Stimulated activated memory B cell treated with anti-CD40 and anti-IgM and Interleukin-4, amounts not matched to agents 10 μg/mL and 1 μg/mL and 100 μg/mL, for 72 hours (primary cell): ENCODE measurements at regions not wholly inside any gene's neighbourhood (a gene's known extent, or its start where the extent isn't known, plus 50 kb on each side); places are given as distances from the start of the nearest gene placed in this dataset.

Experiments used
- ATAC-seq: fragments of 150-1000 bp; cut with Tn5 transposase; 2 replicates; pipeline ENCODE4 v1.10.0; 2021
- H3K27ac Mint-ChIP-seq: one replicate; pipeline ENCODE4 v1.8.0; 2022; ENCODE audit warnings: mild to moderate bottlenecking, mixed read lengths
- H3K27me3 Mint-ChIP-seq: one replicate; pipeline ENCODE4 v1.8.0; 2022; ENCODE audit warnings: mixed read lengths
- H3K36me3 Mint-ChIP-seq: one replicate; pipeline ENCODE4 v1.8.0; 2022; ENCODE audit warnings: mixed read lengths
- H3K4me1 Mint-ChIP-seq: one replicate; pipeline ENCODE4 v1.8.0; 2022; ENCODE audit warnings: mixed read lengths
- H3K4me3 Mint-ChIP-seq: one replicate; pipeline ENCODE4 v1.8.0; 2022; ENCODE audit warnings: mild to moderate bottlenecking, moderate library complexity, mixed read lengths
- H3K9me3 Mint-ChIP-seq: one replicate; pipeline ENCODE4 v1.8.0; 2022; ENCODE audit warnings: mixed read lengths

DNA sequence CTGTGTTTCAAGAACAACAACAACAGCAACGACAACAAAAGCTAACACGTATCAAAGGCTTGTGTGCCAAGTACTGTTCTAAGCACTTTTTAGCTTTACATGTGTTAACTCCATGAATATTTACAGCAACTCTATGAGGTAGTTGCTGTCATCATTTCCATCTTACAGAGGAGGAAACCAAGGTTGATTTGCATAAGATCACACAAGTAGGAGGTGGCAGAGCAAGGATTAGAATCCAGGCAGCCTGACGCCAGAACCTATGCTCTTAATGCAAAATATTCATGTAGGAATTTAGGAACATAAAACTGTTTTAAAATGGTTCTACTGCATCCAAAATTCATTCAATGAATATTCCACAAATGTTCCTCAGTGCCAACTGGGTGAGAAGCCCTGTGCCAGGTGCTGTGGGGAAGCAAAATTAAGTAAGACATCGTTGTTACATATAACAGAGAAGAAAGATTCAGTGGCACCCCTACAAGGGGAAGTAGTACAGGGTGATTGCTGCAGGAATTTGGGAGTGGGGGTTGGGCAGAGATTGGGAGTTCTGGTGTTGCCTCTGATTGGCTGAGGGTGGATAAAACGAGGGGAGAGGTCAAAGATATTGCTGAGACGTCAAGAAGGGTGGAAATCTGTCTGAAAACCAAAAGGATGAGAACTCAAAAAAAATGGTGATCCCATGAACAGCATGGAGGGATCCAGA is 86.1 kb upstream of the ARHGAP20 start:
- no peak for ATAC-seq
- Mint-ChIP-seq H3K36me3 (no peaks in the 10 kb centered on the region), H3K27me3 (peaks cover 8% of the 10 kb centered on the region), H3K27ac (no peak overlapping the region), H3K9me3 (no peaks in the 10 kb centered on the region), H3K4me3 (no peak overlapping the region), H3K4me1 (peaks cover 26% of the 10 kb centered on the region)

DNA sequence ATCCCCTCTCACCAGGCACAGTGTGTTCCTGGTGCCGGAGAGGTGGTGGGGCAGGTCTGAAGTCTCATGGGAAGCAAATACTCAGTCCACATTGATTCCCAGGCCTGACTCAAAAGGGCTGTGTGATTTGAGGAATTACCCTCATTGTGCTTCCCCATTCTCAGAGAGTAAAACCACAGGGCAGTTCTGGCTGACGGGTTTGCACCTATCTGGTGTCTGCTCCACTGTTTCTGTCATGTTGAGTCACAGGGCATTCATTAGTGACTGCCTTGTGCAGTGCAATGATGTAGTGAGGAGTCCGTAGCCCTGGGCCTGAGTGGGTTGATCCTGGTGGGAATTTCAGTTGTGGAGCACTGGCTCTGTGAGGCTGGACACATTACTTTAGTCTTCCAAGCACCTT is 85.2 kb upstream of the ARHGAP20 start:
- peak; percentile 97 for ATAC-seq
- peaks cover 8% of the 10 kb centered on the region for H3K27me3 Mint-ChIP-seq
- H3K27ac Mint-ChIP-seq, result no peak overlapping the region
- H3K9me3 Mint-ChIP-seq, result no peaks in the 10 kb centered on the region
- H3K36me3 Mint-ChIP-seq, result no peaks in the 10 kb centered on the region
- H3K4me3 Mint-ChIP-seq, result no peak overlapping the region
- H3K4me1 Mint-ChIP-seq, result peaks cover 26% of the 10 kb centered on the region

DNA sequence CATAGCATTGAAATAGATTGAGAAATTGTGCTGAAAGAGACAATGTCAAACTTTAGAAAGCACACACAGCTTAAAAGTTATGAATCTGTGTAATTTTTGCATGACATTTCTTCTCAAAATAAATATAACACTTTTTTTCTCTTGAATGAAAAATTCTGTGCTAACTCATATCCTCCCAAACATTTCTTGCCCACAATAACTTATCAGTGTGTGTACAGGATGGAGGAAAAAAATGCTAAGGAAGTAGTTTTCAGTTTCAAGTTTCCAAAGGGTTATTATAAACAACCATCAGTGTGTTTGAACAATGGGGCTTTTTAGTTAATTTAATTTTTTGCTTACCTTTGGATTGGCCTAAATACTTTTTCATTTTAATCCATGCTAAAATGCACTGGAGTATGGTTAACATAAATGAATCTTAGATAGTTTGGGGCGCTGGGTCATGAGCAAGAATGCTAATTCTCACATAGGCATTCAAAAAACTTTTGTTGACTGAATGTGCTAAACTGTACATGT is 82.9 kb upstream of the ARHGAP20 start:
- Mint-ChIP-seq H3K9me3 (no peaks in the 10 kb centered on the region), H3K4me3 (no peak overlapping the region), H3K27ac (no peak overlapping the region), H3K4me1 (peaks cover 22% of the 10 kb centered on the region), H3K36me3 (no peaks in the 10 kb centered on the region), H3K27me3 (peaks cover 8% of the 10 kb centered on the region)
- no peak for ATAC-seq

DNA sequence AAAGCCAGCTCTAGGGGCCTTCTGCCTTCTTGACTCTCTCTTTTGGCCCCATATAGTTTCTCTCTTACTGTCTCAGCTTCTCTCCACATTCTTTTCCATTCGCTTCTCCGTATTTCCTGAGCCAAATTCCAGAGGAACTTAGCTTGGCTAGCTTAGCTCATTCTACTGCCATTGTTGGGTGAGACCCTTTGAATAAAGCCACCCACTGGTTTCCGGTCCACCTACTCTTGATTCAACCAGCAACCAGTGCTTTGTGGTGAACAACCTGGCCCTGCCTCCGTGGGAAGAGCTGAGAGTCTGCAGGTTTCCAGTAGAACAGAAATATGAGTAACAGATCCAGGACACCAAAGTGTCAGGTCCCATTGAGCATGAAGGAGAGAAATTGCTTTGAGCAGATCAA is 81.3 kb upstream of the ARHGAP20 start:
- peaks cover 5% of the 10 kb centered on the region for H3K27me3 Mint-ChIP-seq
- H3K4me3 Mint-ChIP-seq, result no peak overlapping the region
- H3K36me3 Mint-ChIP-seq, result no peaks in the 10 kb centered on the region
- ATAC-seq, result no peak
- no peak overlapping the region for H3K27ac Mint-ChIP-seq
- H3K4me1 Mint-ChIP-seq, result peaks cover 18% of the 10 kb centered on the region
- H3K9me3 Mint-ChIP-seq, result no peaks in the 10 kb centered on the region

DNA sequence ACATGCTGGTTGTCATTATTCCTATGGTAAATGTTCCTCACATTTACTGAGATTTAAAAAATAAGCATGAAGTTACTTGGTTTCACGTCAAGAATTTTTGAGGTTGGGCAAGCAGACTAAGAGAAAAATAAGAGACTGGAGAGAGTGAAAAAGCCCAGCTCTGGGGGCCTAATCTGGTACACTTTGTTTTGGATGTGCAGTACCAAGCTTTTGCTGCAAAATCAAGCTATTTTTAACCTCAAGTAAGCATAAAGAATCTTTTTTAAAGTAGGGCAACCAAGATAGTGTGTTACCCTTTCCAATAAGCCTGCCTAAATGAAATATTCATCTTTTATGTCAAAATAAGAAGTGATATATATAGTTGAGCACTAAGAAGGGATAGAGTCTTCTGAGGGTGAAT is 79.4 kb upstream of the ARHGAP20 start:
- no peaks in the 10 kb centered on the region for H3K27me3 Mint-ChIP-seq
- H3K9me3 Mint-ChIP-seq, result no peaks in the 10 kb centered on the region
- H3K27ac Mint-ChIP-seq, result no peak overlapping the region
- H3K4me3 Mint-ChIP-seq, result no peak overlapping the region
- no peaks in the 10 kb centered on the region for H3K36me3 Mint-ChIP-seq
- ATAC-seq, result no peak
- no peaks in the 10 kb centered on the region for H3K4me1 Mint-ChIP-seq

DNA sequence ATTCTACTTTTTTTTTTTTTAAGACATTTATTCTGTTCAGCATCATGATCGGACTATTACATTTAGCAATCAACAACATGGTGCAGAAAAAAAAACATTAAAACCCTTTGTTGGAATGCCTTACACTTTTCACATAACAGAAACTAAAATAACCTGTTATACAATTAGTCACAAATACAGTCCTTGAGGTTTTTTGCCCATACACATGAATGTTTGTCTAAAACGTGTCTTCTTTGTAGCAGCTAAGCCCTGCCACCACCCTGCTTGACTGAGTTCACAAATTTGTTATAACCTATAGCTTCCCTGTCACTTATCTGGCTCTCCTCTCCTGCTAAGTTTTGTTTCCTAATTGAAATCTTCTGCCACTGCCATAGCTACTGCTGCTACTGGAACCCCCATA is 75.4 kb upstream of the ARHGAP20 start:
- Mint-ChIP-seq H3K4me1 (no peaks in the 10 kb centered on the region), H3K27me3 (no peaks in the 10 kb centered on the region), H3K4me3 (no peak overlapping the region), H3K9me3 (peaks cover 7% of the 10 kb centered on the region), H3K27ac (no peak overlapping the region), H3K36me3 (peaks cover 9% of the 10 kb centered on the region)
- no peak for ATAC-seq

DNA sequence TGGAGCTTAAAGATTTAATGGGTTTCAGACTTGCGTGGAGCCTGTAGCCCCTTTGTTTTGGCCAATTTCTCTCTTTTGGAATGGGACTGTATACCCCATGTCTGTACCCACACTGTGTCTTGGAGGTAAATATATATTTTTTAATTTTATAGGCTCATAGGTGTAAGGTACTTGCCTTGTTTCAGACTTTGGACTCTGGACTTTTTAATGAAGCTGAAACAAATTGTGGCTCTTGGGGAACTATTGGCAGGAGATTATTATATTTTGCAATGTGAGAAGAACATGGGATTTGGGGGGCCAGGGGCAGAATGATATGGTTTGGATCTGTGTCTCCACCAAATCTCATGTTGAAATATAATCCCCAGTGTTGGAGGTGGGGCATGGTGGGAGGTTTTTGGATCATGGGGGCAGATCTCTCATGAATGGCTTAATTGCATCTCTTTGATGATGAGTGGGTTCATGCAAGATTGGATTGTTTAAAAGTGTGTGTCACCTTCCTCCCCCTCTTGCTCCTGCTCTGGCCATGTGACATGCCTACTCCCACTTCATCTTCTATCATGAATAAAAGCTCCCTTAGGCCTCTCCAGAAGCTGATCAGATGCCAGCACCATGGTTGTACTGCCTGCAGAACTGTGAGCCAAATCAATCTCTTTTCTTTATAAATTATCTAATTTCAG is 74.1 kb upstream of the ARHGAP20 start:
- Mint-ChIP-seq H3K27ac (no peak overlapping the region), H3K27me3 (no peaks in the 10 kb centered on the region), H3K36me3 (peaks cover 9% of the 10 kb centered on the region), H3K4me1 (no peaks in the 10 kb centered on the region), H3K4me3 (no peak overlapping the region), H3K9me3 (peaks cover 7% of the 10 kb centered on the region)
- ATAC-seq, result no peak

DNA sequence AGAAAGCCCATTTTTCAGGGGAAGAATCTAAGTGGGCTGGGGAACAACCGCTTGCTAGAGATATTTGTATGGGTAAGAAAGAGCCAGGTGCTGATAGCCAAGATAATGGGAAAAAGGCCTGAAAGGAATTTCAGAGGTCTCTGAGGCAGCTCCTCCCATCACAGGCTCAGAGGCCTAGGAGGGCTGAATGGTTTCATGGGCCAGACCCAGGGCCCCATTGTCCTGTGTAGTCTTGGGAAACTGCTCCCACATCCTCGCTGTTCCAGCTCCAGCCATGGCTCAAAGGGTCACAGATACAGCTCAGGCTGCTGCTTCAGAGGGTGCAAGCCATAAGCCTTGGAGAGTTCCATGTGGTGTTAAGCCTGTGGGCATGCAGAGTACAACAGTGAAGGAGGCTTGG is 73.2 kb upstream of the ARHGAP20 start:
- no peaks in the 10 kb centered on the region for H3K4me1 Mint-ChIP-seq

DNA sequence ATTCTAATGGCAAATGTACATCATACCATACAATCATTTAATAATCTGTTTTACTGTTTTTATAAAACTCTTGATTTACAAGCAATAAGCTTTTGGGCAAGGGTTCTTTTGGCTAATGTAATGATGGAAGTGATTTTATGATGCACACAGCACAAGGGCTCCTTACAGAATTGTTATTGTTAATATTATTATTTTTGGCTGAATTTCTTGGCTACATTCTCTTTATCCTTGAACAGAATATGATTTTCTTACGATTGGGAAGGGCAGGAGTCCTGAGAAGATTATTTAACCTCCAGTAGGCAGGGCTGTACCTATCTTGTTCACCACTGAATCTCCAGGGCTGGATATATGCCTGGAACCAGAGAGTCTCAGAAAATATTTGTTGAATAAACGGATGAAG is 70.4 kb upstream of the ARHGAP20 start:
- peaks cover 15% of the 10 kb centered on the region for H3K36me3 Mint-ChIP-seq
- no peak overlapping the region for H3K27ac Mint-ChIP-seq
- H3K4me3 Mint-ChIP-seq, result no peak overlapping the region
- ATAC-seq, result no peak
- H3K4me1 Mint-ChIP-seq, result peaks cover 11% of the 10 kb centered on the region
- peaks cover 14% of the 10 kb centered on the region for H3K9me3 Mint-ChIP-seq
- no peaks in the 10 kb centered on the region for H3K27me3 Mint-ChIP-seq

More for the DNA sequence above, 73.2 kb upstream of the ARHGAP20 start:
- Mint-ChIP-seq H3K27me3 (no peaks in the 10 kb centered on the region), H3K4me3 (no peak overlapping the region), H3K27ac (no peak overlapping the region), H3K9me3 (peaks cover 7% of the 10 kb centered on the region), H3K36me3 (peaks cover 9% of the 10 kb centered on the region)
- ATAC-seq, result no peak

DNA sequence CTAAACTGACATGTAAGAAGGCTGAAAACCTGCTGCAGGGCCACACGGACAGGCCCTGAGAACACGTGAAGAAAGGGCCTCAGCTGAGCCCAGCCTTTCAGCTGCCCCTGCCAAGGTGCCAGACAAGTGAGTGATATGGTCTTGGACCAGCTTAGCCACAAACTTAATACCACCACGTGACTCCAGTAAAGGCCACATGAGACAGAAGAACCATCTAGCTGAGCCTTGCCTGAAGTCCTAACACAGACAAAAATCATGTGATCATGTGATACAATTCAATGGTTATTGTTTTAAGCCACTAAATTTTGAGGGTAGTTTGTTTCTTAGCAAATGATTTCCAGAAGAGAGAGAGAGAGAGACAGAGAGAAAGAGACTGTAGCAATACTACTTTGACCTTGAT is 66.9 kb upstream of the ARHGAP20 start:
- Mint-ChIP-seq H3K27me3 (no peaks in the 10 kb centered on the region), H3K4me3 (no peak overlapping the region), H3K9me3 (peaks cover 7% of the 10 kb centered on the region), H3K36me3 (peaks cover 6% of the 10 kb centered on the region), H3K4me1 (peaks cover 16% of the 10 kb centered on the region), H3K27ac (no peak overlapping the region)
- no peak for ATAC-seq

DNA sequence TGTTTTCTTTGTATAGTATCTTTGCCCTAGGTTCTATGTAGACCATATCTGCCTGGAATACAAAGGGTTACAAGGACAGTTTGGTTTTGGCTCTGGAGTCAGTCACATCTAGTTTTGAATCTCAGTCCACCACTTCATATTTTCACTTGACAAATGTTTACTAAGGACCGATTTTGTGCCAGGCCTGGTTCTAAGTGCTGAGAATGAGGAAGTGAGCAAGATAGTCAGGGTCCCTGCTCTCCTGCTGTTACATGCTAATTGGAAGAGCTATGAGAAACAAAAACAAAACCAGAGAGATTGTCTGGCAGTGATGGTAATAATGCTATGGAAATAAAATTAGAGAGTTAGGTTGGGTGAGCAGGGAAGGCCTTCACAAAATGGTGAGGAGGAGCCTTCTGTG is 66.1 kb upstream of the ARHGAP20 start:
- Mint-ChIP-seq H3K27me3 (no peaks in the 10 kb centered on the region), H3K36me3 (peaks cover 6% of the 10 kb centered on the region), H3K27ac (peak overlapping the region; percentile 61), H3K4me1 (peaks cover 16% of the 10 kb centered on the region), H3K9me3 (peaks cover 7% of the 10 kb centered on the region), H3K4me3 (no peak overlapping the region)
- ATAC-seq, result peak; percentile 88

DNA sequence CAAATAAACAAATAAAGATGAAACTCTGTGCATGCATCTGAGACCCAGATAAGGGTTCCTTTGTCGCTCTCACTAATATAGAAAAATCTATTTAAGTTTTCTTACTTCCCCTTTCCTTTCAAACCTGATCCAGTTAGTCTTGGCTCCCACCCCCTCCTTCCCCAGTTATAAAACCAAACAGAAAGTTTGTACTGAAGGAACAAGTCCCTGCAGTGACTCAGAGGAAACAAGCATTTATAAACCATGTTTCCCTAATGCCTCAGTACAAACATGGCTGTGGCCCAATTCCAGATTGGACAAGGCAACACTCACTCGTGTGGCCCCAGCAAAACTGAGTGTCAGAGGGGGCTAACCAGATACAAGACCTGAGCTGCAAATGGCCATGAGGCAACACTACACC is 65.5 kb upstream of the ARHGAP20 start:
- H3K27me3 Mint-ChIP-seq, result no peaks in the 10 kb centered on the region
- peaks cover 7% of the 10 kb centered on the region for H3K9me3 Mint-ChIP-seq
- H3K27ac Mint-ChIP-seq, result peak overlapping the region; percentile 61
- H3K4me1 Mint-ChIP-seq, result peaks cover 16% of the 10 kb centered on the region
- H3K36me3 Mint-ChIP-seq, result peaks cover 6% of the 10 kb centered on the region
- ATAC-seq, result peak; percentile 58
- H3K4me3 Mint-ChIP-seq, result no peak overlapping the region

DNA sequence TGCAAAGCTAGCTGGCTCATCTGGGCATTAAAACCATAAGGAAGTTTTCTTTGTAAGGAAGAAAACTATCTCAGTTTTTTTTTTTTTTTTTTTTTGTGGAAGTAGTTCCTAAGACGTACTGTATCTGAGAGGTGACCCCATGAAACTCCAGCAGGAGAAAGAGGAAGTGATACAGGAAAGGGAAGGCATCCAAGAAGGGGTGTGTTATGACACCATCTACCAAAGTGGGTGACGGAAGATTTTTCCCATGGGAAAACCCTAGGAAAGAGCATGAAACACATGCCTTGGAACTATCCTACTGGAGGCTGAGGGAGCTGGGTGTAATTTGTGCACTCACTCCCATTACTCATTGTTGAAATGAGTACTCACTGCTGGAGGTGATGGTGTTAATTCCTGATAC is 63.8 kb upstream of the ARHGAP20 start:
- no peak overlapping the region for H3K4me3 Mint-ChIP-seq
- peaks cover 6% of the 10 kb centered on the region for H3K36me3 Mint-ChIP-seq
- no peaks in the 10 kb centered on the region for H3K27me3 Mint-ChIP-seq
- peaks cover 7% of the 10 kb centered on the region for H3K9me3 Mint-ChIP-seq
- ATAC-seq, result no peak
- H3K27ac Mint-ChIP-seq, result no peak overlapping the region
- peaks cover 16% of the 10 kb centered on the region for H3K4me1 Mint-ChIP-seq

DNA sequence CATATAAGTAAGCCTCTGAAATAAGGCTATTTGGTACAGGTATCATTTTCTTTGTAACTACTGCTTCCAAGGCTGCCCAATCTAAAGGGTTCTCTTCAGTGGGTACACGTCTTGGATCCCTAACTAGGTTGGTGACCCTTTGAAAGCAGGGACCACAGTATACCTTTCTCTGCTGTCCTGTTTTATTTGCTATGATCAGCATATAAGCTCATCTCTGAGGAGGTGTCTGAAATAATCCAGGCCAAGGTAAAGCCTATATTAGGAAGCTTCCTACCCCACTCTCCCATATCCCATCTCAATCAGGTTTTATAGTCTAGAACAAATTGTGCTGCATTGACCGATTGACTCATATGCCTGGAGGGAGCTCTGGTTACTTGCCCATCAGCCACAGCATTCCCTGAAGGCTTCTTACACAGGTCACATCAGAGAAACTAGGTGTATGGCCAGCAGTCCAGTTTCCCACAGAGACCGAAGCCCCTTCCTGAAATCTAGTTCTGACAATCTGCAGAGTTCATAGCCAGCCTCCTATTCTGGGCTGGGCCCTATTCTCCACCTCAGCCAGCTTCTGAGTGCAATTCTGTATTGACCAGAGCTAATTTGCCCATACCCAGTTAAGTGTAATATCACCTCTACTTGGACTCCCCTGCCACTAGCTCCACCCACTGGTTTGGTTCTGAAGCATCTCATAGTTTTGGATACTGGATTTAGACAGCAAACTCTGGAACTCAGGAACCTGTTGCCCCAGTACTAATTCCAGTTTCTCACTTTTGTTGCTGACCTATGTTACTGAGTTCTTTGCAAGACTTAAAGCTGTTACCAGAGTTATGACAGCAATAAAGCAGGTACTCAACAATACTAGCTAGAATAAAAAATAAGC is 62.1 kb upstream of the ARHGAP20 start:
- peaks cover 6% of the 10 kb centered on the region for H3K36me3 Mint-ChIP-seq
- peaks cover 27% of the 10 kb centered on the region for H3K4me1 Mint-ChIP-seq
- H3K9me3 Mint-ChIP-seq, result peaks cover 7% of the 10 kb centered on the region
- no peak overlapping the region for H3K27ac Mint-ChIP-seq
- no peak overlapping the region for H3K4me3 Mint-ChIP-seq
- H3K27me3 Mint-ChIP-seq, result no peaks in the 10 kb centered on the region
- ATAC-seq, result no peak

DNA sequence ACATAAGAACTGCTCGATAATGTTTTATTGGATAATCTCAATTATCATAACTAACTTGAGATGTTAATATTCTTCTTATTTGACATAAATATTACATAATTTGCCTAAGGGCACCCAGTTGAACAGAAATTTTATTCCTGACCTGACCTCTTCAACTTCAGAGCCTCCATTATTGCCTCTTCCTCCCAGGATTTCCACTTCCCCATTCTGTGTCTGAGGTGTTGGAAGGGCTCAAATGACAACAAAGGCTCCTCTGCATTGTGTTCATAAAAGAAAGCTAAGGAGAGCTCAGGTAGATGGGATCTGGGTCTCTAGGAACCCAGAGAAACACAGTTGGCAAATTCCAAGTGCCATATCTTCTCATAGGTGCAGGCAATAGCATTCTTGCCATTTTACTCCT is 61.2 kb upstream of the ARHGAP20 start:
- H3K27ac Mint-ChIP-seq, result no peak overlapping the region

More for the DNA sequence above, 61.2 kb upstream of the ARHGAP20 start:
- peaks cover 1% of the 10 kb centered on the region for H3K9me3 Mint-ChIP-seq
- peaks cover 3% of the 10 kb centered on the region for H3K36me3 Mint-ChIP-seq
- H3K4me1 Mint-ChIP-seq, result peaks cover 25% of the 10 kb centered on the region
- no peak for ATAC-seq
- no peak overlapping the region for H3K4me3 Mint-ChIP-seq
- no peaks in the 10 kb centered on the region for H3K27me3 Mint-ChIP-seq
